ENCODE measurements at regions not wholly inside any gene's neighbourhood (a gene's known extent, or its start where the extent isn't known, plus 50 kb on each side); places are given as distances from the start of the nearest gene placed in this dataset.

GRCh38 chr12:108446766-108447165 is 68.3 kb upstream of the FICD start:
- Mint-ChIP-seq H3K4me3 (ENCODE audit: unreplicated experiment) (no peak overlapping the region), H3K36me3 (ENCODE audit: low read depth) (no peaks in the 10 kb centered on the region), H3K4me1 (ENCODE audit: low read depth) (peaks cover 23% of the 10 kb centered on the region), H3K27ac (ENCODE audit: unreplicated experiment) (no peak overlapping the region), H3K9me3 (ENCODE audit: low read depth) (no peaks in the 10 kb centered on the region), H3K27me3 (ENCODE audit: low read depth) (peaks cover 4% of the 10 kb centered on the region)
- TF ChIP-seq CTCF (IDR thresholded peaks at IDR 0.05) = no peak
- DNase-seq (ENCODE audit: low spot score) = no peak

- H3K9me3 Mint-ChIP-seq (ENCODE audit: low read depth) = no peaks in the 10 kb centered on the region
- H3K4me1 Mint-ChIP-seq (ENCODE audit: low read depth) = peaks cover 23% of the 10 kb centered on the region
- no peaks in the 10 kb centered on the region for H3K36me3 Mint-ChIP-seq (ENCODE audit: low read depth)
- no peak for DNase-seq (ENCODE audit: low spot score)
- peaks cover 3% of the 10 kb centered on the region for H3K27me3 Mint-ChIP-seq (ENCODE audit: low read depth)
- TF ChIP-seq CTCF (IDR thresholded peaks at IDR 0.05) = no peak
- no peak overlapping the region for H3K4me3 Mint-ChIP-seq (ENCODE audit: unreplicated experiment)
- no peak overlapping the region for H3K27ac Mint-ChIP-seq (ENCODE audit: unreplicated experiment)
Observed at GRCh38 chr12:108442910-108443309, 72.2 kb upstream of the FICD start.

GRCh38 chr12:108442067-108442466 is 73.0 kb upstream of the FICD start:
- H3K4me3 Mint-ChIP-seq (ENCODE audit: unreplicated experiment) = no peak overlapping the region
- no peak for DNase-seq (ENCODE audit: low spot score)
- no peaks in the 10 kb centered on the region for H3K36me3 Mint-ChIP-seq (ENCODE audit: low read depth)
- no peaks in the 10 kb centered on the region for H3K9me3 Mint-ChIP-seq (ENCODE audit: low read depth)
- no peak for TF ChIP-seq CTCF (IDR thresholded peaks at IDR 0.05)
- H3K4me1 Mint-ChIP-seq (ENCODE audit: low read depth) = peaks cover 16% of the 10 kb centered on the region
- H3K27ac Mint-ChIP-seq (ENCODE audit: unreplicated experiment) = no peak overlapping the region
- H3K27me3 Mint-ChIP-seq (ENCODE audit: low read depth) = peaks cover 3% of the 10 kb centered on the region

GRCh38 chr12:108441549-108441948 is 73.5 kb upstream of the FICD start:
- peaks cover 11% of the 10 kb centered on the region for H3K4me1 Mint-ChIP-seq (ENCODE audit: low read depth)
- TF ChIP-seq CTCF (IDR thresholded peaks at IDR 0.05) = no peak
- H3K4me3 Mint-ChIP-seq (ENCODE audit: unreplicated experiment) = no peak overlapping the region
- H3K27me3 Mint-ChIP-seq (ENCODE audit: low read depth) = peaks cover 3% of the 10 kb centered on the region
- no peak for DNase-seq (ENCODE audit: low spot score)
- H3K27ac Mint-ChIP-seq (ENCODE audit: unreplicated experiment) = no peak overlapping the region
- H3K9me3 Mint-ChIP-seq (ENCODE audit: low read depth) = no peaks in the 10 kb centered on the region
- no peaks in the 10 kb centered on the region for H3K36me3 Mint-ChIP-seq (ENCODE audit: low read depth)

GRCh38 chr12:108440736-108441135 is 74.3 kb upstream of the FICD start:
- Mint-ChIP-seq H3K4me3 (ENCODE audit: unreplicated experiment) (no peak overlapping the region), H3K9me3 (ENCODE audit: low read depth) (no peaks in the 10 kb centered on the region), H3K4me1 (ENCODE audit: low read depth) (peaks cover 7% of the 10 kb centered on the region), H3K27ac (ENCODE audit: unreplicated experiment) (no peak overlapping the region), H3K27me3 (ENCODE audit: low read depth) (peaks cover 3% of the 10 kb centered on the region), H3K36me3 (ENCODE audit: low read depth) (no peaks in the 10 kb centered on the region)
- no peak for DNase-seq (ENCODE audit: low spot score)
- no peak for TF ChIP-seq CTCF (IDR thresholded peaks at IDR 0.05)

All from chondrocyte (in vitro differentiated cells).